Cerebellar nuclear complex (tissue), 1 donor: ENCODE measurements at regions not wholly inside any gene's neighbourhood (a gene's known extent, or its start where the extent isn't known, plus 50 kb on each side); places are given as distances from the start of the nearest gene placed in this dataset.

Experiments
- DNase-seq, 2 experiments: peaks; one replicate each; lab custom pipeline; 2025; lab: John Stamatoyannopoulos, UW

GRCh38 chr10:128852449-128852848 lies 614.6 kb upstream of the MGMT start:
- no peak for DNase-seq

GRCh38 chr10:128852902-128853301 lies 614.1 kb upstream of the MGMT start:
- no peak for DNase-seq

GRCh38 chr10:128853537-128853936 lies 613.5 kb upstream of the MGMT start:
- no peak for DNase-seq

GRCh38 chr10:128854204-128854603 lies 612.8 kb upstream of the MGMT start:
- DNase-seq = no peak

GRCh38 chr10:128854963-128855362 lies 612.1 kb upstream of the MGMT start:
- no peak for DNase-seq

- no peak for DNase-seq
Measured at GRCh38 chr10:128855618-128856428, 611.2 kb upstream of the MGMT start.

GRCh38 chr10:128859738-128860386 lies 607.2 kb upstream of the MGMT start:
- DNase-seq = no peak

- no peak for DNase-seq
Measured at GRCh38 chr10:128860574-128860973, 606.5 kb upstream of the MGMT start.

- no peak for DNase-seq
Measured at GRCh38 chr10:128861018-128861901, 605.8 kb upstream of the MGMT start.

GRCh38 chr10:128863411-128863810 lies 603.6 kb upstream of the MGMT start:
- DNase-seq = no peak

GRCh38 chr10:128863823-128864405 lies 603.1 kb upstream of the MGMT start:
- no peak for DNase-seq

GRCh38 chr10:128864554-128865295 lies 602.3 kb upstream of the MGMT start:
- DNase-seq = no peak

GRCh38 chr10:128865436-128866195 lies 601.4 kb upstream of the MGMT start:
- DNase-seq = no peak

GRCh38 chr10:128866551-128866950 lies 600.5 kb upstream of the MGMT start:
- no peak for DNase-seq

- no peak for DNase-seq
Measured at GRCh38 chr10:128867210-128867609, 599.8 kb upstream of the MGMT start.

GRCh38 chr10:128867819-128868218 lies 599.2 kb upstream of the MGMT start:
- DNase-seq = no peak

- DNase-seq = no peak
Measured at GRCh38 chr10:128868481-128868880, 598.6 kb upstream of the MGMT start.

- DNase-seq = no peak
Measured at GRCh38 chr10:128869101-128869749, 597.8 kb upstream of the MGMT start.

GRCh38 chr10:128870830-128871597 lies 596.0 kb upstream of the MGMT start:
- DNase-seq = no peak
